Ishikawa (cell line): ENCODE measurements at regions not wholly inside any gene's neighbourhood (a gene's known extent, or its start where the extent isn't known, plus 50 kb on each side); places are given as distances from the start of the nearest gene placed in this dataset.

Experiments used
- CEBPB ChIP-seq: IDR thresholded peaks from 2 replicates; pipeline ENCODE4 v1.6.1; 2012
- CREB1 ChIP-seq: IDR thresholded peaks from 2 replicates; pipeline ENCODE4 v1.6.1; 2012; ENCODE audit warnings: low read depth
- EGR1 ChIP-seq: IDR thresholded peaks from 2 replicates; pipeline ENCODE4 v1.6.1; 2012
- EP300 ChIP-seq: IDR thresholded peaks from 2 replicates; pipeline ENCODE4 v1.6.1; 2012; ENCODE audit warnings: borderline replicate concordance
- FOXM1 ChIP-seq: IDR thresholded peaks from 2 replicates; pipeline ENCODE4 v1.6.1; 2012; ENCODE audit warnings: low read depth, borderline replicate concordance
- NFIC ChIP-seq: IDR thresholded peaks from 2 replicates; pipeline ENCODE4 v1.6.1; 2012
- RAD21 ChIP-seq: IDR thresholded peaks from 2 replicates; pipeline ENCODE4 v1.6.1; 2012; ENCODE audit warnings: low read depth
- TAF1 ChIP-seq: IDR thresholded peaks from 2 replicates; pipeline ENCODE4 v1.6.1; 2012; ENCODE audit warnings: low read depth, mild to moderate bottlenecking
- TCF12 ChIP-seq: IDR thresholded peaks from 2 replicates; pipeline ENCODE4 v1.6.1; 2012; ENCODE audit warnings: low read depth
- TEAD4 ChIP-seq: IDR thresholded peaks from 2 replicates; pipeline ENCODE4 v1.6.1; 2012
- YY1 ChIP-seq: IDR thresholded peaks from 2 replicates; pipeline ENCODE4 v1.6.1; 2012; ENCODE audit warnings: low read depth
- ZBTB7A ChIP-seq: IDR thresholded peaks from 2 replicates; pipeline ENCODE4 v1.6.1; 2012; ENCODE audit warnings: low read depth
- TF ChIP-seq, protein P1 (sequence below): IDR thresholded peaks from 2 replicates; pipeline ENCODE4 v1.6.1; 2012; ENCODE audit warnings: low read depth, mild to moderate bottlenecking
- TF ChIP-seq, protein P2 (sequence below): IDR thresholded peaks from 2 replicates; pipeline ENCODE4 v1.6.1; 2012
- TF ChIP-seq, protein P3 (sequence below): IDR thresholded peaks from 2 replicates; pipeline ENCODE4 v1.6.1; 2012

DNA sequence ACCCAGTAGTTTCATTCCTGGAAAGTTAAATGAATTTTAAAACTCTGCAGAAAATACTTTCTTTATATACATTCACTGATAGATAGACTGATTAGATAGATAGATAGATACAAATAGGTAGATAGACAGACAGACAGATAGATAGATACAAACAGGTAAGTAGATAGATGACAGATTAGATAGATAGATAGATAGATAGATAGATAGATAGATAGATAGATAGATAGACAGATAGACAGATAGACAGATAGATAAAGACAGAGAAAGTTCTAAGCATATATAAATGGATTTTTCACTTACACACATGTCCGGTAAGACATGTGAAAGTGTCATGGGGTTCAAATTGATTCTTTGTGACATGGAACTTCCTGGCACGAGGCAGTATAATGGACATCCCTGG is 349.7 kb downstream of the CDK5RAP2 start:
- no peak for TF ChIP-seq CREB1
- TF ChIP-seq FOXM1, result no peak
- TF ChIP-seq EGR1, result no peak
- no peak for TF ChIP-seq TCF12
- TF ChIP-seq, protein P1, sequence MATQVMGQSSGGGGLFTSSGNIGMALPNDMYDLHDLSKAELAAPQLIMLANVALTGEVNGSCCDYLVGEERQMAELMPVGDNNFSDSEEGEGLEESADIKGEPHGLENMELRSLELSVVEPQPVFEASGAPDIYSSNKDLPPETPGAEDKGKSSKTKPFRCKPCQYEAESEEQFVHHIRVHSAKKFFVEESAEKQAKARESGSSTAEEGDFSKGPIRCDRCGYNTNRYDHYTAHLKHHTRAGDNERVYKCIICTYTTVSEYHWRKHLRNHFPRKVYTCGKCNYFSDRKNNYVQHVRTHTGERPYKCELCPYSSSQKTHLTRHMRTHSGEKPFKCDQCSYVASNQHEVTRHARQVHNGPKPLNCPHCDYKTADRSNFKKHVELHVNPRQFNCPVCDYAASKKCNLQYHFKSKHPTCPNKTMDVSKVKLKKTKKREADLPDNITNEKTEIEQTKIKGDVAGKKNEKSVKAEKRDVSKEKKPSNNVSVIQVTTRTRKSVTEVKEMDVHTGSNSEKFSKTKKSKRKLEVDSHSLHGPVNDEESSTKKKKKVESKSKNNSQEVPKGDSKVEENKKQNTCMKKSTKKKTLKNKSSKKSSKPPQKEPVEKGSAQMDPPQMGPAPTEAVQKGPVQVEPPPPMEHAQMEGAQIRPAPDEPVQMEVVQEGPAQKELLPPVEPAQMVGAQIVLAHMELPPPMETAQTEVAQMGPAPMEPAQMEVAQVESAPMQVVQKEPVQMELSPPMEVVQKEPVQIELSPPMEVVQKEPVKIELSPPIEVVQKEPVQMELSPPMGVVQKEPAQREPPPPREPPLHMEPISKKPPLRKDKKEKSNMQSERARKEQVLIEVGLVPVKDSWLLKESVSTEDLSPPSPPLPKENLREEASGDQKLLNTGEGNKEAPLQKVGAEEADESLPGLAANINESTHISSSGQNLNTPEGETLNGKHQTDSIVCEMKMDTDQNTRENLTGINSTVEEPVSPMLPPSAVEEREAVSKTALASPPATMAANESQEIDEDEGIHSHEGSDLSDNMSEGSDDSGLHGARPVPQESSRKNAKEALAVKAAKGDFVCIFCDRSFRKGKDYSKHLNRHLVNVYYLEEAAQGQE, result no peak
- TF ChIP-seq YY1, result no peak
- no peak for TF ChIP-seq EP300
- TF ChIP-seq, protein P2, sequence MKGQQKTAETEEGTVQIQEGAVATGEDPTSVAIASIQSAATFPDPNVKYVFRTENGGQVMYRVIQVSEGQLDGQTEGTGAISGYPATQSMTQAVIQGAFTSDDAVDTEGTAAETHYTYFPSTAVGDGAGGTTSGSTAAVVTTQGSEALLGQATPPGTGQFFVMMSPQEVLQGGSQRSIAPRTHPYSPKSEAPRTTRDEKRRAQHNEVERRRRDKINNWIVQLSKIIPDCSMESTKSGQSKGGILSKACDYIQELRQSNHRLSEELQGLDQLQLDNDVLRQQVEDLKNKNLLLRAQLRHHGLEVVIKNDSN, result no peak
- TF ChIP-seq TEAD4, result no peak

DNA sequence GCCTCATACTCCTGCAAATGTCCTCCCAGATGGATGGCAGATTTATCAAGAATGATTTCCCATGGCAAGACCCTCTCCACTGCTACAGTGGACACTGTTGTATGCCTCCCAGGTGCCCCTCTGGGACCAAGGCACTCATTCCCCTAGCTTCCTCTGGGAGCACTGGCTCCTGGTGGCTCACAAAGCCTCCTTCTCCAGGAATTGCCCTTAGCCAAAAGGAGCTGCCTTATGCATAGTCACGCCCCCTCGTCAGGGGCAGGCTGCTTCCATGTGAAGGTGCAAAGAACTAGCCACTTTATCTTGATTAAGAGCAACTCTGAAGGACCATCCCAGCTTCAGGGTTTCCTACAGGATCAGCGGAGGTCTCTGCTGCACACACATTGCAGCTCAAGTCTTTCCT is 358.1 kb downstream of the CDK5RAP2 start:
- TF ChIP-seq TCF12 (no peak), TAF1 (no peak), ZBTB7A (no peak), EGR1 (no peak), FOXM1 (no peak), TEAD4 (no peak), EP300 (no peak), NFIC (no peak), CEBPB (no peak), YY1 (no peak), RAD21 (no peak), CREB1 (no peak)
- TF ChIP-seq, protein P3, sequence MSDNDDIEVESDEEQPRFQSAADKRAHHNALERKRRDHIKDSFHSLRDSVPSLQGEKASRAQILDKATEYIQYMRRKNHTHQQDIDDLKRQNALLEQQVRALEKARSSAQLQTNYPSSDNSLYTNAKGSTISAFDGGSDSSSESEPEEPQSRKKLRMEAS, result no peak
- TF ChIP-seq, protein P1, result no peak
- TF ChIP-seq, protein P2, result no peak

DNA sequence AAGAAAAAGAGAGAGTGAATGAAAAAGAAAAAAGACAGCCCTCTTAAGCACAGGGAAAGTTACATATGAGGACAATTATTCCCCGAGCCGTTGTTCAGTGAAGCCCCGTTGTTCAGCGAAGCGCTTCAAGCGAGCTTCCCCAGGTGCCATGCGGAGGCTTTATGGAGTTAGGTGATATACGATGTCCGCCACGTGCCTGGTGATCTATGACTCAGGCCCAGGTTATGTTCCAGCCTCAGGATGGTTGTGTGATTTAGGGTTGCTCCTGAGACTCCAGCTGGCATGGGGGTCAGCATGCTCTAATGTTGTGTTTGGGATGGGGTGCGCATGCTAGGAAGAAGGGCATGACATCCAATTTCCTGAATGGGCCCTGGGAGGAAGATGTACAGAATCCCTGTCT is 365.6 kb downstream of the CDK5RAP2 start:
- TF ChIP-seq, protein P1, result no peak
- TF ChIP-seq EP300 (no peak), CREB1 (no peak), YY1 (no peak), EGR1 (no peak), TEAD4 (no peak), FOXM1 (no peak), ZBTB7A (no peak), RAD21 (no peak), NFIC (no peak), CEBPB (no peak), TCF12 (no peak), TAF1 (no peak)
- TF ChIP-seq, protein P3, result no peak
- TF ChIP-seq, protein P2, result no peak

DNA sequence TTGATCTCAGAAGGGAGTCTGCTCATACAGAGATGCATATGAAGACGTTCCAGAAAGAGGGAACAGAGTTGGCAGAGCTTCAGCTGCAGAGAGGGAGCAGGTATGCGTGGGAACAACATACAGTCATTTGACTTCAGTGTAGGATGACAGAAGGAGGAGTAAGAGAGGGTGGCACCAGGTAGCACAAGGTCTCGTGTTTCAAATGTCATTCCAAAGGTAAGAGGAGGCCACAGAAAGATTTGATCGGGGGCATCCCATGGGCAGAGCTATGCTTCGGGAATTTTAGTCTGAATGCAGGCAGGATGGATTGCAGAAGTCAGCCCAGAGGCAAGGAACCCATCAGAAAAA is 367.1 kb downstream of the CDK5RAP2 start:
- TF ChIP-seq, protein P2, result no peak
- TF ChIP-seq CREB1 (no peak), EGR1 (no peak), TEAD4 (no peak), FOXM1 (no peak), NFIC (no peak), TCF12 (no peak), YY1 (no peak), EP300 (no peak), TAF1 (no peak), RAD21 (no peak), CEBPB (no peak), ZBTB7A (no peak)
- TF ChIP-seq, protein P3, result no peak
- TF ChIP-seq, protein P1, result no peak
